A204.1 (cell line): ENCODE measurements at regions not wholly inside any gene's neighbourhood (a gene's known extent, or its start where the extent isn't known, plus 50 kb on each side); places are given as distances from the start of the nearest gene placed in this dataset.

Experiments
- FAIRE-seq: peaks from 2 replicates; lab custom pipeline; 2012; peaks lifted over from hg19 to GRCh38; lab: Jason Lieb, UNC

GRCh38 chr4:33184657-33185290, 2464.6 kb downstream of the PCDH7 start:
- FAIRE-seq, result no peak

- no peak for FAIRE-seq
These were observed 2466.9 kb downstream of the PCDH7 start for GRCh38 chr4:33187035-33187434.

- FAIRE-seq, result no peak
These were observed 2468.6 kb downstream of the PCDH7 start for GRCh38 chr4:33188733-33189132.

- no peak for FAIRE-seq
These were observed 2469.0 kb downstream of the PCDH7 start for GRCh38 chr4:33189169-33189568.

GRCh38 chr4:33193109-33193508, 2472.9 kb downstream of the PCDH7 start:
- FAIRE-seq, result no peak

- no peak for FAIRE-seq
These were observed 2480.2 kb downstream of the PCDH7 start for GRCh38 chr4:33200377-33200776.

GRCh38 chr4:33218238-33218637, 2498.1 kb downstream of the PCDH7 start:
- FAIRE-seq, result no peak

- no peak for FAIRE-seq
These were observed 2506.0 kb downstream of the PCDH7 start for GRCh38 chr4:33226133-33226532.

GRCh38 chr4:33226783-33227182, 2506.6 kb downstream of the PCDH7 start:
- FAIRE-seq, result no peak

- no peak for FAIRE-seq
These were observed 2534.9 kb downstream of the PCDH7 start for GRCh38 chr4:33255094-33255493.

- no peak for FAIRE-seq
These were observed 2535.3 kb downstream of the PCDH7 start for GRCh38 chr4:33255507-33255906.

GRCh38 chr4:33262824-33263223, 2542.7 kb downstream of the PCDH7 start:
- FAIRE-seq, result no peak

- FAIRE-seq, result no peak
These were observed 2548.6 kb downstream of the PCDH7 start for GRCh38 chr4:33268776-33269175.

GRCh38 chr4:33270403-33270802, 2550.2 kb downstream of the PCDH7 start:
- no peak for FAIRE-seq

- FAIRE-seq, result no peak
These were observed 2552.6 kb downstream of the PCDH7 start for GRCh38 chr4:33272722-33273121.

- FAIRE-seq, result no peak
These were observed 2563.6 kb downstream of the PCDH7 start for GRCh38 chr4:33283818-33284217.

GRCh38 chr4:33296876-33297455, 2576.8 kb downstream of the PCDH7 start:
- no peak for FAIRE-seq

GRCh38 chr4:33302321-33302720, 2582.2 kb downstream of the PCDH7 start:
- no peak for FAIRE-seq

GRCh38 chr4:33306131-33306530, 2586.0 kb downstream of the PCDH7 start:
- no peak for FAIRE-seq

- no peak for FAIRE-seq
These were observed 2595.9 kb downstream of the PCDH7 start for GRCh38 chr4:33316033-33316432.

GRCh38 chr4:33316578-33316977, 2596.4 kb downstream of the PCDH7 start:
- FAIRE-seq, result no peak

GRCh38 chr4:33323393-33323792, 2603.2 kb downstream of the PCDH7 start:
- FAIRE-seq, result no peak

GRCh38 chr4:33334416-33334815, 2614.2 kb downstream of the PCDH7 start:
- no peak for FAIRE-seq

GRCh38 chr4:33339762-33340161, 2619.6 kb downstream of the PCDH7 start:
- FAIRE-seq, result no peak
